H1 (cell line): ENCODE measurements at regions not wholly inside any gene's neighbourhood (a gene's known extent, or its start where the extent isn't known, plus 50 kb on each side); places are given as distances from the start of the nearest gene placed in this dataset.

Experiments used
- CTBP2 ChIP-seq: IDR thresholded peaks from 2 replicates; pipeline ENCODE4 v1.7.0; 2011; ENCODE audit warnings: borderline replicate concordance, mild to moderate bottlenecking, moderate library complexity, mixed read lengths, low read length; ENCODE audit not compliant: insufficient read depth, insufficient read length
- HDAC2 ChIP-seq, 2 experiments: fragments of 300-600 bp in 1 of 2; sonication (generic) in 1 of 2; IDR thresholded peaks; 2 replicates each; pipeline ENCODE4 v1.6.1; 2011 to 2012; ENCODE audit warnings: low read depth in 2 of 2, low read length in 2 of 2, mild to moderate bottlenecking in 2 of 2, moderate library complexity in 2 of 2, borderline replicate concordance in 1 of 2, inconsistent platforms in 1 of 2
- NANOG ChIP-seq: IDR thresholded peaks from 2 replicates; pipeline ENCODE4 v1.6.1; 2011; ENCODE audit warnings: low read length, low read depth, mild to moderate bottlenecking, inconsistent platforms; ENCODE audit not compliant: insufficient read depth, poor library complexity, severe bottlenecking
- POLR2A ChIP-seq, 2 experiments: IDR thresholded peaks; 1 replicate in 1 of 2; 2 replicates in 1 of 2; pipeline ENCODE4 v1.6.1; 2011; ENCODE audit warnings: low read depth in 2 of 2, low read length in 2 of 2, mild to moderate bottlenecking in 2 of 2; ENCODE audit errors: control extremely low read depth in 1 of 2
- POLR2AphosphoS5 ChIP-seq: IDR thresholded peaks from 2 replicates; pipeline ENCODE4 v1.6.1; 2011; ENCODE audit warnings: low read depth, low read length
- RXRA ChIP-seq: IDR thresholded peaks from 2 replicates; pipeline ENCODE4 v1.6.1; 2011; ENCODE audit warnings: low read depth, mild to moderate bottlenecking, low read length, moderate library complexity; ENCODE audit not compliant: insufficient read depth
- SRF ChIP-seq: IDR thresholded peaks from 2 replicates; pipeline ENCODE4 v1.6.1; 2011; ENCODE audit warnings: mild to moderate bottlenecking, low read depth, low read length, moderate library complexity

GRCh38 chr4:77349796-77350195 lies 192.8 kb downstream of the CCNG2 start (continued):
- no peak for TF ChIP-seq HDAC2 (IDR thresholded peaks at IDR 0.05; ENCODE audit: borderline replicate concordance in 1 of 2, low read depth in 2 of 2, low read length in 2 of 2)
- no peak for TF ChIP-seq POLR2AphosphoS5
- TF ChIP-seq POLR2A (IDR thresholded peaks at IDR 0.05; ENCODE audit: control extremely low read depth in 1 of 2, low read depth in 2 of 2, low read length in 2 of 2): no peak
- TF ChIP-seq NANOG: no peak
- TF ChIP-seq RXRA: no peak
- TF ChIP-seq SRF: no peak
- no peak for TF ChIP-seq CTBP2
- TF ChIP-seq, all 59 proteins: peak for 0
